ENCODE measurements at regions not wholly inside any gene's neighbourhood (a gene's known extent, or its start where the extent isn't known, plus 50 kb on each side); places are given as distances from the start of the nearest gene placed in this dataset.

- no peak for TF ChIP-seq EZH2 (IDR thresholded peaks at IDR 0.05; ENCODE audit: low read length, unreplicated experiment)
- no peak for TF ChIP-seq CTCF (conservative IDR thresholded peaks at IDR 0.05; ENCODE audit: low read depth, low read length)
Measured at GRCh38 chr12:33566403-33566802, 126.8 kb upstream of the SYT10 start.

All from PC-3 (cell line).